Activated T-cell treated with anti-CD3 and anti-CD28 coated beads, Interleukin-2, amount 50 U/mL, for 72 hours (primary cell): ENCODE measurements at regions not wholly inside any gene's neighbourhood (a gene's known extent, or its start where the extent isn't known, plus 50 kb on each side); places are given as distances from the start of the nearest gene placed in this dataset.

Experiments
- ATAC-seq, 2 donors: fragments of 150-1000 bp; cut with Tn5 transposase; replicated peaks in 1 of 2; 2 replicates each; pipeline ENCODE4 v1.10.0; 2021; ENCODE audit warnings: moderate library complexity in 2 of 2, mild to moderate bottlenecking in 1 of 2
- DNase-seq, 2 donors: peaks; one replicate each; pipeline ENCODE4 v3.0.0; 2021 to 2022; ENCODE audit warnings: mixed read lengths in 1 of 2
- H3K27ac Mint-ChIP-seq: one replicate; pipeline ENCODE4 v1.8.0; 2022; ENCODE audit warnings: mild to moderate bottlenecking, moderate library complexity, mixed read lengths
- H3K27me3 Mint-ChIP-seq: one replicate; pipeline ENCODE4 v1.8.0; 2022; ENCODE audit warnings: low read depth, mixed read lengths
- H3K36me3 Mint-ChIP-seq, 2 donors: one replicate each; pipeline ENCODE4 v1.8.0; 2022; ENCODE audit warnings: mixed read lengths in 2 of 2, mild to moderate bottlenecking in 1 of 2; ENCODE audit not compliant: insufficient read depth in 2 of 2
- H3K4me1 Mint-ChIP-seq: one replicate; pipeline ENCODE4 v1.8.0; 2022; ENCODE audit warnings: low read depth, mixed read lengths
- H3K4me3 Mint-ChIP-seq, 2 donors: one replicate each; pipeline ENCODE4 v1.8.0; 2022; ENCODE audit warnings: mild to moderate bottlenecking in 2 of 2, mixed read lengths in 2 of 2, moderate library complexity in 2 of 2
- H3K9me3 Mint-ChIP-seq, 2 donors: one replicate each; pipeline ENCODE4 v1.8.0; 2022; ENCODE audit warnings: mixed read lengths in 2 of 2

DNA sequence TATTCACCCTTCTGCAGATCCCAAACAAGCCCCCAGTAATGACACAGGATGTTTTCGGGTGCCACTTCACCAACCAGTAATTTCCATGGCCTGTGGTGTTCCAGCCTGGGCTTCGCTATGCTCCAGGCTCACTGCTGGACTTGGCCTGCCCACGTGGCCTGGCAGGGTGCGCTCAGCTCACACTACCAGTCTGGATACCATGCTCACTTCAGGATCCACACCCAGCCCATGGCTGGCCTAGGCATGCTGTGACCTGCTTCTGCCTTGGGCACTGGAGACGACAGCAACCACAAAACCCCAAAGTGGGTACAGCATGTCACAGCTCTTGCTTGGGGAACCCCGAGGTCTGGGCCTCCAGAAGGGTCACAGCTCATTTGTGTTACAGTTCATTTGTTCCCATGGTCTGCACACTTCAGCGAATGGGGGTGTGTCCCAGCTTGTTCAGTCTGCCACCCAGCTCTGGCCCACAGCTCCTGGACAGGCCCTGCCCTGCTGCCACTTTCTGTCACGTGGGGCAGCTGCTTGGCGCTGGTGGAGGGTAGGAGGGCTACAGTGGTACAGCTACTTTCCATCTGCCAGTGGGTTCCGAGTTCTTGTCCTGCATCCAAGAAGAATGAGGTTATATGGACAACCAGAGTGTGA lies 650.8 kb downstream of the MCTP2 start:
- no peak overlapping the region for H3K4me3 Mint-ChIP-seq
- no peak overlapping the region for H3K27ac Mint-ChIP-seq
- peaks cover 0 to 2% of the 10 kb centered on the region in 2 donors for H3K9me3 Mint-ChIP-seq
- no peaks in the 10 kb centered on the region for H3K4me1 Mint-ChIP-seq
- DNase-seq (no peak), ATAC-seq (no peak)
- no peaks in the 10 kb centered on the region for H3K36me3 Mint-ChIP-seq
- H3K27me3 Mint-ChIP-seq, result no peaks in the 10 kb centered on the region

DNA sequence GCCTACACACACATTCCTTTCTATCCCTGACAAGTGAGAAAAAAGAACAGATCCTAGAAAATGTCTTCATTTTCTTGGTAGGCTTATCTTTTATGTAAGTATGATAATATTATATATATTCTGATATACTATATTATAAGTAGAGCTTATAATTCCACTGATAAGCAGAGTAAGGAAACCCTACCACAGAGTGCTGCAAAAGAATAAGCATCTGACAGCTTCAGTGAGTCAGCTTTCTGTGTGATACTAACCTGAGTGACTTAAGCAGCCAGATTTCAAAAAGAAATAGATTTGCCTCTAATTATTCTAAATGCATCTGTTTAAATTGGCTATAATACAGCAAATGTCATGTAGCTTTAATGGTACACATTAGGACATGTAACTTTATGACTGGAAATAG lies 656.0 kb downstream of the MCTP2 start:
- no peak overlapping the region for H3K27ac Mint-ChIP-seq
- H3K4me3 Mint-ChIP-seq, result no peak overlapping the region
- no peaks in the 10 kb centered on the region for H3K4me1 Mint-ChIP-seq
- H3K27me3 Mint-ChIP-seq, result no peaks in the 10 kb centered on the region
- no peak for ATAC-seq
- peaks cover 0 to 3% of the 10 kb centered on the region in 2 donors for H3K9me3 Mint-ChIP-seq
- no peaks in the 10 kb centered on the region for H3K36me3 Mint-ChIP-seq
- no peak for DNase-seq

DNA sequence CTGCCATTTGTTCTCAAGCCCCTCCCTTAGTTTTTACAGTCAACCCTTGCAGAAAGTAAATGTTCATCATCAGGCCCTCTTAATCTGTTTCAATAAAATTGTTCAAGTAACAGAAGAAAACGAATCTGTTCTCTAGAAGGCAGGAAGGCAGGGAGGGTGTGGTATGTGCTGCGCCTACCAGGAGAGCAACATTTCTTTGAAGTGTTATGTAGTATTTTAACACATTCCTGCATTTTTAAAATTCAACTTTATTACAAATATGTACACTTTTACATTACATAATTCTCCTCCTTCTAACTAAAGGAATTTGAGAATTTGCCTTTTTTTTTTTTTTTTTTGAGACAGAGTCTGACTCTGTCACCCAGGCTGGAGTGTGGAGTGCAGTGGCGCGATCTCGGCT lies 657.8 kb downstream of the MCTP2 start:
- Mint-ChIP-seq H3K4me1 (no peaks in the 10 kb centered on the region), H3K27ac (no peak overlapping the region), H3K4me3 (no peak overlapping the region), H3K36me3 (no peaks in the 10 kb centered on the region), H3K27me3 (no peaks in the 10 kb centered on the region), H3K9me3 (peaks cover 0 to 3% of the 10 kb centered on the region in 2 donors)
- DNase-seq (no peak), ATAC-seq (no peak)

GRCh38 chr15:94893091-94893490 lies 661.7 kb downstream of the MCTP2 start:
- no peak for DNase-seq
- Mint-ChIP-seq H3K27me3 (no peaks in the 10 kb centered on the region), H3K9me3 (peaks cover 0 to 3% of the 10 kb centered on the region in 2 donors), H3K4me1 (no peaks in the 10 kb centered on the region), H3K27ac (no peak overlapping the region), H3K36me3 (no peaks in the 10 kb centered on the region), H3K4me3 (no peak overlapping the region)
- ATAC-seq, result no peak

DNA sequence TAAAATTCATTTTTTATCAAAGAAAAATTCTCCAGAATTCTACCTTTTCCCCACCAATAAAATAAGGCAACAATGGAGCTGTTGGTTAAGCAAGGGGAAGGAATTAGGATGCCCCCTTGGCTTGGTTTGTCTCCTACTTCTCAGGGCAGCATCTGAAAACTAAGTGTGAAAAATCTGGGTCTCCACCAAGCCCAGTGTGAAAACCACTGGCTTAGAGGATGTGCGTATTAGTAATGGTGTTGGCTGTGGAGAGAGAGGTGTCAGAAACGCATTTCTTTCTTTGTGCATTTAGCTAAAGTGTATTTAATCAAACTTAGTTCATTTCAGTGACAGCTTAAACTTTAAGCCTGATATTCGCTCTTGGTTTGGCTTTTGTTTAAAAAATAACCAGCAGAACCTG lies 662.7 kb downstream of the MCTP2 start:
- no peaks in the 10 kb centered on the region for H3K36me3 Mint-ChIP-seq
- no peak overlapping the region for H3K27ac Mint-ChIP-seq
- H3K4me1 Mint-ChIP-seq, result no peaks in the 10 kb centered on the region
- no peaks in the 10 kb centered on the region for H3K27me3 Mint-ChIP-seq
- peaks cover 0 to 3% of the 10 kb centered on the region in 2 donors for H3K9me3 Mint-ChIP-seq
- ATAC-seq, result no peak
- H3K4me3 Mint-ChIP-seq, result no peak overlapping the region
- DNase-seq, result no peak

GRCh38 chr15:94909510-94909909 lies 678.1 kb downstream of the MCTP2 start:
- no peak for ATAC-seq
- no peaks in the 10 kb centered on the region for H3K36me3 Mint-ChIP-seq
- H3K9me3 Mint-ChIP-seq, result peaks cover 0 to 9% of the 10 kb centered on the region in 2 donors

DNA sequence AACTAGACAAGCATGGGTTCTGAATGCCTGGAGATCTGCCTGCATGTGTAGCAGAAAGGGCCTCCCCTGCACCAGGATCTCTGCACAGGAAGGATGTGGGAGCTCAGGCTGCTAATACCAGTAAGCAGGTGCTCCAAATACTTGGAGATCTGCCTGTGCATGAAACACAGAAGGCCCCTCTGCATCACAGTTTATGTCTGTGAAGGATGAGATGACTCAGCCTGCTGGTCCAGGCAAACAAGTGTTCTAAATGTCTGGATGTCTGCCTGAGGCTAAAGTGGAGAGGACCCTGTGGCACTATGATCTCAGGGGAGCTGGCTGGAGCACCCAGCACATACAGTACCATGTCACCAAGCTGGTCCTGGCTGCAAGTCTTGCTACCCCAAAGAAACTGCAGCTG lies 678.8 kb downstream of the MCTP2 start:
- H3K27ac Mint-ChIP-seq, result no peak overlapping the region
- H3K9me3 Mint-ChIP-seq, result peaks cover 0 to 9% of the 10 kb centered on the region in 2 donors
- ATAC-seq (no peak), DNase-seq (no peak)
- H3K4me1 Mint-ChIP-seq, result no peaks in the 10 kb centered on the region
- H3K4me3 Mint-ChIP-seq, result no peak overlapping the region
- no peaks in the 10 kb centered on the region for H3K27me3 Mint-ChIP-seq
- no peaks in the 10 kb centered on the region for H3K36me3 Mint-ChIP-seq

More at GRCh38 chr15:94909510-94909909, 678.1 kb downstream of the MCTP2 start:
- Mint-ChIP-seq H3K4me1 (no peaks in the 10 kb centered on the region), H3K4me3 (no peak overlapping the region), H3K27ac (no peak overlapping the region), H3K27me3 (no peaks in the 10 kb centered on the region)
- no peak for DNase-seq

- ATAC-seq (no peak), DNase-seq (no peak)
- H3K4me3 Mint-ChIP-seq, result no peak overlapping the region
- H3K36me3 Mint-ChIP-seq, result no peaks in the 10 kb centered on the region
- H3K27ac Mint-ChIP-seq, result no peak overlapping the region
- peaks cover 0 to 7% of the 10 kb centered on the region in 2 donors for H3K9me3 Mint-ChIP-seq
- H3K4me1 Mint-ChIP-seq, result no peaks in the 10 kb centered on the region
- H3K27me3 Mint-ChIP-seq, result no peaks in the 10 kb centered on the region
These were observed 681.4 kb downstream of the MCTP2 start for GRCh38 chr15:94912760-94913159.

- Mint-ChIP-seq H3K27me3 (no peaks in the 10 kb centered on the region), H3K9me3 (peaks cover 0 to 4% of the 10 kb centered on the region in 2 donors), H3K4me1 (no peaks in the 10 kb centered on the region), H3K27ac (no peak overlapping the region), H3K4me3 (no peak overlapping the region), H3K36me3 (no peaks in the 10 kb centered on the region)
- DNase-seq (no peak), ATAC-seq (no peak)
These were observed 685.7 kb downstream of the MCTP2 start for GRCh38 chr15:94917068-94917467.

- H3K27ac Mint-ChIP-seq, result no peak overlapping the region
- no peaks in the 10 kb centered on the region for H3K4me1 Mint-ChIP-seq
- DNase-seq (no peak), ATAC-seq (no peak)
- H3K9me3 Mint-ChIP-seq, result peaks cover 0 to 4% of the 10 kb centered on the region in 2 donors
- H3K36me3 Mint-ChIP-seq, result no peaks in the 10 kb centered on the region
- H3K4me3 Mint-ChIP-seq, result no peak overlapping the region
- no peaks in the 10 kb centered on the region for H3K27me3 Mint-ChIP-seq
These were observed 690.6 kb downstream of the MCTP2 start for GRCh38 chr15:94921936-94922335.

DNA sequence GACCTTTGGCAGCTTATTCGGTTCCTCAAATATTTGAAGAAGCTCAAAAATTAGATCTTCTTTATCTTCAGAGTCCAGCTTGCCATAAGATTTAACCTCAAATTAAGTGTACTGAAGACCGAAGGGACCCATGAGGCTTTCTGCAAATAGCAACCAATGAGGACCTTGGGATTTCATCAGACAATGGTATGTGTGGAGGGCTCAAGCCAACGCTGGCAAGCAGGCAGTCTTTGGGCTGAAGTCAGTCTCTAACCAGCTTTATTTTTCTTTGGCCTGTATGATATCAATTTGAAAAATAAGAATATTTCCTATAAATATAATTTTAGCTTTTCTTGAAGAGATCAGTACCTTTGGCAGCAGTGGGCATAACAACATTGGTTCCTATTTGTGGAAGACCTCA lies 692.7 kb downstream of the MCTP2 start:
- Mint-ChIP-seq H3K27ac (no peak overlapping the region), H3K4me1 (no peaks in the 10 kb centered on the region)
- no peak for ATAC-seq

DNA sequence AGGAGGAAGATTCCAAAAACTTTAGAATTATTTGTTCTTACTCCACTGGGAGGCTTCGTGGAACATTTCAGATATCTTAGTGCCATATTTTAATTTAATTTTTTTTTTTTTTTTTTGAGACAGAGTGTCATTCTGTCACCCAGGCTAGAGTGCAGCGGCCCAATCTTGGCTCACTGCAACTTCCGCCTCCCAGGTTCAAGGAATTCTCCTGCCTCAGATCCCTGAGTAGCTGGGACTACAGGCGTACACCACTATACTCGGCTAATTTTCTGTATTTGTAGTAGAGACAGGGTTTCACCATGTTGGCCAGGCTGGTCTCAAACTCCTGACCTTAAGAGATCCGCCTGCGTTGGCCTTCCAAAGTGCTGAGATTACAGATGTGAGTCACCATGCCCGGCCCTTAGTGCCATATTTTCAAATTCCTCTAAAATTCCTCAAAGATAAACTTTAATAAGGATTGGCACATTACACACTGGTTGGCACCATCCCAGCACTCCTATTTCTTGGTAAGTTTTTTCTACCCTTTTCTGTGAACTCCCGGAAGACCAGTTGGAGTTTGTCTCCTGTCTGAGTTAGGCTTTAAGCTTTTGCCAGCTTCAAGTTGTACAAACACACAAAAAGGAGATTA lies 693.7 kb downstream of the MCTP2 start:
- DNase-seq, result no peak
- H3K36me3 Mint-ChIP-seq, result no peaks in the 10 kb centered on the region
- no peak for ATAC-seq

More for the DNA sequence above, 692.7 kb downstream of the MCTP2 start:
- peaks cover 0 to 4% of the 10 kb centered on the region in 2 donors for H3K9me3 Mint-ChIP-seq
- H3K27me3 Mint-ChIP-seq, result no peaks in the 10 kb centered on the region
- H3K4me3 Mint-ChIP-seq, result no peak overlapping the region
- no peak for DNase-seq
- no peaks in the 10 kb centered on the region for H3K36me3 Mint-ChIP-seq

DNA sequence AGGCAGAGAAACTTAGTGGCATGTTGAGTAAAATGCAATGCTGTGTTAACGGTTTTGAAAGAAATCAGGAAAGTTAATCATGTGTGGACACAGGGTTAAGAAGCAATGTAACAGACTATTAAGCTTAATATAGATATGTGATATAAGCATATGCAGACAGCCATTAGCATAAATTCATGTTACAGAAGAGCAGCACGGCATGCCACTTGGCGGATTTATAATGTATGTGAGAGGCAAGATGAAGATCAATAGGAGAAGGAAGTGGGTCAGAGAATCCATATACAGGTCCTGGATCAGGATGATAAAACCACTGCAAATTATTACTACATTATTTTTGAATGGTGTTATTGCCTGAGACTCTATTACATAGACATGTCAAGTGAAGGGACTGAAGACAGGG lies 694.3 kb downstream of the MCTP2 start:
- DNase-seq, result no peak
- Mint-ChIP-seq H3K4me3 (no peak overlapping the region), H3K27ac (no peak overlapping the region), H3K4me1 (no peaks in the 10 kb centered on the region), H3K9me3 (peaks cover 0 to 2% of the 10 kb centered on the region in 2 donors), H3K36me3 (no peaks in the 10 kb centered on the region), H3K27me3 (no peaks in the 10 kb centered on the region)
- ATAC-seq, result no peak

More for the DNA sequence above, 693.7 kb downstream of the MCTP2 start:
- Mint-ChIP-seq H3K27me3 (no peaks in the 10 kb centered on the region), H3K4me1 (no peaks in the 10 kb centered on the region), H3K27ac (no peak overlapping the region), H3K4me3 (no peak overlapping the region), H3K9me3 (peaks cover 0 to 2% of the 10 kb centered on the region in 2 donors)

GRCh38 chr15:94927003-94927402 lies 695.6 kb downstream of the MCTP2 start:
- DNase-seq (no peak), ATAC-seq (no peak)
- Mint-ChIP-seq H3K4me3 (no peak overlapping the region), H3K27me3 (no peaks in the 10 kb centered on the region), H3K4me1 (no peaks in the 10 kb centered on the region), H3K36me3 (no peaks in the 10 kb centered on the region), H3K9me3 (no peaks in the 10 kb centered on the region), H3K27ac (no peak overlapping the region)
